ENCODE measurements at regions not wholly inside any gene's neighbourhood (a gene's known extent, or its start where the extent isn't known, plus 50 kb on each side); places are given as distances from the start of the nearest gene placed in this dataset.

DNA sequence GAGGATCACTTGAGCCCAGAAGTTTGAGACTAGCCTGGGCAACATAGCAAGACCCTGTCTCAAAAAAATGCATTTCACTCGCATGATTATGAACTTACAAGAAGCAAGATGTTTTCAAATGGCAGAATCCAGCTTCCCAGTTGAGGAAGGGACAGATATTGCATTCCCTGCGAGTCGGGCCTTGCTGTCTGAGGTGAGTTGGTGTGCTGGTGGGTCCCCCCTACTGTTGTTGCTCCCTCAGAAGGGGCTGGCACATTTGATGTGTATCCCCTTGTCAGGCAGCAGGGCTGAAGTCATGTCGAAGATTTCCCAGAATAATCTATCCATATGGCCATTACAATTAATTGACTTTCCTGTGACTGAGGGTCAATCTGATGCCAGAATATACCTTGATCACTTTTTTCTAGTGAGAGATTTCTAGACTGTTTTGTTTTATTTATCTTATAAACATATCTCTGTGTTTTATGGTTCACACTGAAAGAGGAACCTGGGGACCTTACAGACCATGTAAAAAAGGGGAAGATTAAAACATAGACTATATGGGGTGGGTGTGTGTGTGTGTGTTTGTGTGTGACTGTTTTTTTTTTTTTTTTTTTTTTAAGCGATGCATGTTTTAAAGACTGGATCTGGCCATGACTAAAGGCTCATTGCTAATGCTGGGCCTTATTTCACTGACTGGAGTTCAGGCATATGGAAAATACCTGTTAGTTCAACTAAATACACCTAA lies 112.1 kb upstream of the MRPS22 start:
- TF ChIP-seq, protein P1, sequence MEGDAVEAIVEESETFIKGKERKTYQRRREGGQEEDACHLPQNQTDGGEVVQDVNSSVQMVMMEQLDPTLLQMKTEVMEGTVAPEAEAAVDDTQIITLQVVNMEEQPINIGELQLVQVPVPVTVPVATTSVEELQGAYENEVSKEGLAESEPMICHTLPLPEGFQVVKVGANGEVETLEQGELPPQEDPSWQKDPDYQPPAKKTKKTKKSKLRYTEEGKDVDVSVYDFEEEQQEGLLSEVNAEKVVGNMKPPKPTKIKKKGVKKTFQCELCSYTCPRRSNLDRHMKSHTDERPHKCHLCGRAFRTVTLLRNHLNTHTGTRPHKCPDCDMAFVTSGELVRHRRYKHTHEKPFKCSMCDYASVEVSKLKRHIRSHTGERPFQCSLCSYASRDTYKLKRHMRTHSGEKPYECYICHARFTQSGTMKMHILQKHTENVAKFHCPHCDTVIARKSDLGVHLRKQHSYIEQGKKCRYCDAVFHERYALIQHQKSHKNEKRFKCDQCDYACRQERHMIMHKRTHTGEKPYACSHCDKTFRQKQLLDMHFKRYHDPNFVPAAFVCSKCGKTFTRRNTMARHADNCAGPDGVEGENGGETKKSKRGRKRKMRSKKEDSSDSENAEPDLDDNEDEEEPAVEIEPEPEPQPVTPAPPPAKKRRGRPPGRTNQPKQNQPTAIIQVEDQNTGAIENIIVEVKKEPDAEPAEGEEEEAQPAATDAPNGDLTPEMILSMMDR (IDR thresholded peaks at IDR 0.05), result no peak
- TF ChIP-seq POLR2A (IDR thresholded peaks at IDR 0.05), result no peak

All from sigmoid colon (tissue), 3 donors.